ENCODE measurements at regions not wholly inside any gene's neighbourhood (a gene's known extent, or its start where the extent isn't known, plus 50 kb on each side); places are given as distances from the start of the nearest gene placed in this dataset.

- CTCF ChIA-PET: no interaction called here
Observed at GRCh38 chr2:14136030-14136429, 496.5 kb upstream of the LRATD1 start.

DNA sequence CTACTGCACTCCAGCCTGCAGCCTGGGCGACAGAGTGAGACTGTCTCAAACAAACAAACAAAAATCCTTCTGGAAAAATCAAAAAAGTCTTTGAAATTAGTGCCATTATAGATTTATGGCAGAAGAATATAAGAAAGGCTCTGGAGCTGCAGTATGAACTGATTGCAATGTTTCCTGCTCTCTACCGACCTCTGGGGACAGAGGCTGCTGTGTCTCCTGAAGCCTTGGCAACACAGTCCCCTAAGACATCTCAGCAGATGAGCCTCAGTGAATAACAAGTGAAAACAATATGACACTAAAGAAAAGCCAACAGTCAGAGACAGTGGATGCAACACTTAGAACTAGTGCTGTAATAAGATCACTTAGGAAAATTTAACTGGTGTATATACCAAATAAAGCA lies 494.9 kb upstream of the LRATD1 start:
- no peak overlapping the region for H3K4me3 ChIP-seq (ENCODE audit: low read depth in 2 of 2, low read length in 2 of 2)
- intact Hi-C loops (cut with micrococcal nuclease; ENCODE audit: unreplicated experiment) (no loop called here), in situ Hi-C loops (cut with HindIII; ENCODE audit: low pct_unique_long_range_greater_than_20kb, low sequenced_read_pairs) (no loop called here)
- H3K27me3 ChIP-seq (ENCODE audit: control insufficient read depth, insufficient read depth, low read length): no peaks in the 10 kb centered on the region
- no peaks in the 10 kb centered on the region for H3K36me3 ChIP-seq (ENCODE audit: control insufficient read depth, insufficient read depth, low read length)
- H3K27ac ChIP-seq (ENCODE audit: low read length): no peak overlapping the region
- H3K4me1 ChIP-seq (ENCODE audit: control insufficient read depth, insufficient read depth, low read length): no peaks in the 10 kb centered on the region
- DNase-seq (ENCODE audit: low read depth, low spot score) (no peak), ATAC-seq (no peak)
- BruUV-seq (replicated peaks): no TSS peak
- POLR2A ChIA-PET: no interaction called here
- TF ChIP-seq POLR2AphosphoS5 (IDR thresholded peaks at IDR 0.05; ENCODE audit: low read depth, low read length): no peak
- TF ChIP-seq, protein P1, sequence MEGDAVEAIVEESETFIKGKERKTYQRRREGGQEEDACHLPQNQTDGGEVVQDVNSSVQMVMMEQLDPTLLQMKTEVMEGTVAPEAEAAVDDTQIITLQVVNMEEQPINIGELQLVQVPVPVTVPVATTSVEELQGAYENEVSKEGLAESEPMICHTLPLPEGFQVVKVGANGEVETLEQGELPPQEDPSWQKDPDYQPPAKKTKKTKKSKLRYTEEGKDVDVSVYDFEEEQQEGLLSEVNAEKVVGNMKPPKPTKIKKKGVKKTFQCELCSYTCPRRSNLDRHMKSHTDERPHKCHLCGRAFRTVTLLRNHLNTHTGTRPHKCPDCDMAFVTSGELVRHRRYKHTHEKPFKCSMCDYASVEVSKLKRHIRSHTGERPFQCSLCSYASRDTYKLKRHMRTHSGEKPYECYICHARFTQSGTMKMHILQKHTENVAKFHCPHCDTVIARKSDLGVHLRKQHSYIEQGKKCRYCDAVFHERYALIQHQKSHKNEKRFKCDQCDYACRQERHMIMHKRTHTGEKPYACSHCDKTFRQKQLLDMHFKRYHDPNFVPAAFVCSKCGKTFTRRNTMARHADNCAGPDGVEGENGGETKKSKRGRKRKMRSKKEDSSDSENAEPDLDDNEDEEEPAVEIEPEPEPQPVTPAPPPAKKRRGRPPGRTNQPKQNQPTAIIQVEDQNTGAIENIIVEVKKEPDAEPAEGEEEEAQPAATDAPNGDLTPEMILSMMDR (IDR thresholded peaks at IDR 0.05): peak; percentile 18; the same call in 1 of the 2 replicates
- CTCF ChIA-PET: no interaction called here
- no peaks in the 10 kb centered on the region for H3K9me3 ChIP-seq (ENCODE audit: control insufficient read depth, insufficient read depth, low read depth, low read length)

More at GRCh38 chr2:14136030-14136429, 496.5 kb upstream of the LRATD1 start:
- intact Hi-C loops (cut with micrococcal nuclease; ENCODE audit: unreplicated experiment): no loop called here
- ATAC-seq (no peak), DNase-seq (ENCODE audit: low read depth, low spot score) (no peak)
- Histone ChIP-seq H3K4me3 (ENCODE audit: low read depth in 2 of 2, low read length in 2 of 2) (no peak overlapping the region), H3K36me3 (ENCODE audit: control insufficient read depth, insufficient read depth, low read length) (no peaks in the 10 kb centered on the region), H3K9me3 (ENCODE audit: control insufficient read depth, insufficient read depth, low read depth, low read length) (no peaks in the 10 kb centered on the region), H3K27me3 (ENCODE audit: control insufficient read depth, insufficient read depth, low read length) (no peaks in the 10 kb centered on the region), H3K4me1 (ENCODE audit: control insufficient read depth, insufficient read depth, low read length) (no peaks in the 10 kb centered on the region), H3K27ac (ENCODE audit: low read length) (no peak overlapping the region)
- BruUV-seq (replicated peaks): no TSS peak
- in situ Hi-C loops (cut with HindIII; ENCODE audit: low pct_unique_long_range_greater_than_20kb, low sequenced_read_pairs): no loop called here
- TF ChIP-seq, protein P1 (IDR thresholded peaks at IDR 0.05): no peak
- TF ChIP-seq POLR2AphosphoS5 (IDR thresholded peaks at IDR 0.05; ENCODE audit: low read depth, low read length) (no peak), TCF7L2 (IDR thresholded peaks at IDR 0.05; ENCODE audit: low read depth, low read length) (no peak), REST (IDR thresholded peaks at IDR 0.05; ENCODE audit: insufficient read depth in 1 of 2, low read depth in 2 of 2, low read length in 1 of 2) (no peak)
- POLR2A ChIA-PET: no interaction called here

- in situ Hi-C loops (cut with HindIII; ENCODE audit: low pct_unique_long_range_greater_than_20kb, low sequenced_read_pairs) (no loop called here), intact Hi-C loops (cut with micrococcal nuclease; ENCODE audit: unreplicated experiment) (no loop called here)
- H3K36me3 ChIP-seq (ENCODE audit: control insufficient read depth, insufficient read depth, low read length): no peaks in the 10 kb centered on the region
- H3K4me3 ChIP-seq (ENCODE audit: low read depth in 2 of 2, low read length in 2 of 2): no peak overlapping the region
- no peak for ATAC-seq
- H3K9me3 ChIP-seq (ENCODE audit: control insufficient read depth, insufficient read depth, low read depth, low read length): no peaks in the 10 kb centered on the region
- no peaks in the 10 kb centered on the region for H3K27me3 ChIP-seq (ENCODE audit: control insufficient read depth, insufficient read depth, low read length)
- DNase-seq (ENCODE audit: low read depth, low spot score): no peak
- CTCF ChIA-PET: no interaction called here
- H3K4me1 ChIP-seq (ENCODE audit: control insufficient read depth, insufficient read depth, low read length): no peaks in the 10 kb centered on the region
- BruUV-seq (replicated peaks): no TSS peak
- POLR2A ChIA-PET: no interaction called here
- TF ChIP-seq POLR2AphosphoS5 (IDR thresholded peaks at IDR 0.05; ENCODE audit: low read depth, low read length) (no peak), SIN3A (IDR thresholded peaks at IDR 0.05; ENCODE audit: borderline replicate concordance, insufficient read depth, low read depth, low read length) (no peak), TCF7L2 (IDR thresholded peaks at IDR 0.05; ENCODE audit: low read depth, low read length) (no peak), REST (IDR thresholded peaks at IDR 0.05; ENCODE audit: insufficient read depth in 1 of 2, low read depth in 2 of 2, low read length in 1 of 2) (no peak)
- TF ChIP-seq, protein P1 (IDR thresholded peaks at IDR 0.05): no peak
- no peak overlapping the region for H3K27ac ChIP-seq (ENCODE audit: low read length)
Observed at GRCh38 chr2:14140009-14140550, 492.4 kb upstream of the LRATD1 start.

All from Panc1 (cell line).